ENCODE measurements at regions not wholly inside any gene's neighbourhood (a gene's known extent, or its start where the extent isn't known, plus 50 kb on each side); places are given as distances from the start of the nearest gene placed in this dataset.

DNA sequence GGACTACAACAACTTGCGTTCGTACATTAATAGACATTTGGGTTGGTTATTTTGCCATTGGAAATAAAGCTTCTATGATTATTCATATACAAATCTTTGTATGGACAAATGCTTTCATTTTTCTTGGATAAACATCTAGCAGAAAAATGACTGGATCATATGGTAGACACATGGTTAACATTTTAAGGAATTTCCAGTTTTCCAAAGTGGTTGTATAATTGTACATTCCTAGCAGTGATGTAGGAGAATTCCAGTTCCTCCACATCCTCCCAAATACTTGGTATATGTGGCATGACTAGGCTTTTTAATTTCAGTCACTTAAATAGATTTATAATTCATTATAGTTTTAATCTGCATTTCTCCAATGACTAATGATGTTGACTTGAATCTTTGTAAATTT lies 246.2 kb upstream of the NCAM1 start:
- H3K9me3 ChIP-seq (ENCODE audit: control insufficient read depth, insufficient read depth, low read length), result no peaks in the 10 kb centered on the region
- H3K4me1 Mint-ChIP-seq, result no peaks in the 10 kb centered on the region
- ATAC-seq, result no peak
- peaks cover 11% of the 10 kb centered on the region for H3K27me3 ChIP-seq (ENCODE audit: control insufficient read depth, insufficient read depth, low read length)
- H3K27me3 Mint-ChIP-seq (ENCODE audit: low read depth in 2 of 2), result peaks cover 28 to 71% of the 10 kb centered on the region in 2 donors
- H3K4me1 ChIP-seq (ENCODE audit: control insufficient read depth, insufficient read depth, low read length), result no peaks in the 10 kb centered on the region
- H3K36me3 Mint-ChIP-seq, result no peaks in the 10 kb centered on the region
- H3K9me3 Mint-ChIP-seq, result no peaks in the 10 kb centered on the region
- WGBS (ENCODE audit: insufficient coverage), result no CpG with 5 or more reads among the region's 2 CpGs
- intact Hi-C loops (cut with micrococcal nuclease), result no loop called here
- no peak overlapping the region for H3K27ac ChIP-seq (ENCODE audit: low read length)
- no peak overlapping the region for H3K4me3 ChIP-seq (ENCODE audit: low read length)
- no peak overlapping the region for H3K4me3 Mint-ChIP-seq
- no peak for DNase-seq
- no peaks in the 10 kb centered on the region for H3K36me3 ChIP-seq (ENCODE audit: control insufficient read depth, insufficient read depth, low read length)
- H3K27ac Mint-ChIP-seq, result no peak overlapping the region
- TF ChIP-seq, protein P1, sequence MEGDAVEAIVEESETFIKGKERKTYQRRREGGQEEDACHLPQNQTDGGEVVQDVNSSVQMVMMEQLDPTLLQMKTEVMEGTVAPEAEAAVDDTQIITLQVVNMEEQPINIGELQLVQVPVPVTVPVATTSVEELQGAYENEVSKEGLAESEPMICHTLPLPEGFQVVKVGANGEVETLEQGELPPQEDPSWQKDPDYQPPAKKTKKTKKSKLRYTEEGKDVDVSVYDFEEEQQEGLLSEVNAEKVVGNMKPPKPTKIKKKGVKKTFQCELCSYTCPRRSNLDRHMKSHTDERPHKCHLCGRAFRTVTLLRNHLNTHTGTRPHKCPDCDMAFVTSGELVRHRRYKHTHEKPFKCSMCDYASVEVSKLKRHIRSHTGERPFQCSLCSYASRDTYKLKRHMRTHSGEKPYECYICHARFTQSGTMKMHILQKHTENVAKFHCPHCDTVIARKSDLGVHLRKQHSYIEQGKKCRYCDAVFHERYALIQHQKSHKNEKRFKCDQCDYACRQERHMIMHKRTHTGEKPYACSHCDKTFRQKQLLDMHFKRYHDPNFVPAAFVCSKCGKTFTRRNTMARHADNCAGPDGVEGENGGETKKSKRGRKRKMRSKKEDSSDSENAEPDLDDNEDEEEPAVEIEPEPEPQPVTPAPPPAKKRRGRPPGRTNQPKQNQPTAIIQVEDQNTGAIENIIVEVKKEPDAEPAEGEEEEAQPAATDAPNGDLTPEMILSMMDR (IDR thresholded peaks at IDR 0.05), result no peak

GRCh38 chr11:112718483-112718882 lies 242.7 kb upstream of the NCAM1 start:
- Histone ChIP-seq H3K4me1 (ENCODE audit: control insufficient read depth, insufficient read depth, low read length) (no peaks in the 10 kb centered on the region), H3K9me3 (ENCODE audit: control insufficient read depth, insufficient read depth, low read length) (no peaks in the 10 kb centered on the region), H3K27ac (ENCODE audit: low read length) (no peak overlapping the region), H3K4me3 (ENCODE audit: low read length) (no peak overlapping the region), H3K27me3 (ENCODE audit: control insufficient read depth, insufficient read depth, low read length) (peaks cover 3% of the 10 kb centered on the region), H3K36me3 (ENCODE audit: control insufficient read depth, insufficient read depth, low read length) (no peaks in the 10 kb centered on the region)
- intact Hi-C loops (cut with micrococcal nuclease), result no loop called here
- TF ChIP-seq, protein P1 (IDR thresholded peaks at IDR 0.05), result no peak
- Mint-ChIP-seq H3K9me3 (no peaks in the 10 kb centered on the region), H3K27me3 (ENCODE audit: low read depth in 2 of 2) (peaks cover 30 to 58% of the 10 kb centered on the region in 2 donors), H3K4me1 (no peaks in the 10 kb centered on the region), H3K36me3 (no peaks in the 10 kb centered on the region), H3K27ac (no peak overlapping the region), H3K4me3 (no peak overlapping the region)
- DNase-seq (no peak), ATAC-seq (no peak)
- 37% methylated on average over 1 of the region's 1 CpG for WGBS (ENCODE audit: insufficient coverage)

GRCh38 chr11:112719736-112720525 lies 241.3 kb upstream of the NCAM1 start:
- no peaks in the 10 kb centered on the region for H3K27me3 ChIP-seq (ENCODE audit: control insufficient read depth, insufficient read depth, low read length)
- WGBS (ENCODE audit: insufficient coverage), result 91% methylated on average over 11 of the region's 11 CpGs
- ATAC-seq, result no peak
- H3K4me3 ChIP-seq (ENCODE audit: low read length), result no peak overlapping the region
- no peak overlapping the region for H3K27ac Mint-ChIP-seq
- TF ChIP-seq, protein P1 (IDR thresholded peaks at IDR 0.05), result no peak
- H3K27ac ChIP-seq (ENCODE audit: low read length), result no peak overlapping the region
- no peaks in the 10 kb centered on the region for H3K9me3 ChIP-seq (ENCODE audit: control insufficient read depth, insufficient read depth, low read length)
- H3K4me3 Mint-ChIP-seq, result no peak overlapping the region
- intact Hi-C loops (cut with micrococcal nuclease), result no loop called here
- H3K36me3 ChIP-seq (ENCODE audit: control insufficient read depth, insufficient read depth, low read length), result no peaks in the 10 kb centered on the region
- no peak for DNase-seq
- H3K36me3 Mint-ChIP-seq, result no peaks in the 10 kb centered on the region
- no peaks in the 10 kb centered on the region for H3K4me1 ChIP-seq (ENCODE audit: control insufficient read depth, insufficient read depth, low read length)
- peaks cover 31 to 52% of the 10 kb centered on the region in 2 donors for H3K27me3 Mint-ChIP-seq (ENCODE audit: low read depth in 2 of 2)
- H3K4me1 Mint-ChIP-seq, result no peaks in the 10 kb centered on the region
- H3K9me3 Mint-ChIP-seq, result no peaks in the 10 kb centered on the region

DNA sequence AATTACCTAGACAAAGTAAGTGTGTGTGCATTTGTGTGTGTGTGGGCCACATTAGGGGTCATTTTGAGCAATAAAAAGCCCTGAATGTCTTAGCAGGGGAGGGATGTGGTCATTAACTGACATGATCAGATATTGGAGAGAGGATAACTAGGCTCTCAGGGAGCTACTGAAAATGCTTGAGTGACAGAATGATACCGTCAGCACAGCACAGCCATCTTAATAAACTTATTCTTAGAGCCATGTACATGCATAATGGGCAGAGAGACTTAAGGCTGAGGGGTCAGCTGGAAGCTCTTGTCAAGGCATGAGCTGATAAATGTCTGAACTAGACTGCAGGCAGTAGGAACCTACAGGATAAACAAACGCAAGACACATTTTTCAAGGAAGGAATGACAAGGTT lies 239.1 kb upstream of the NCAM1 start:
- no peaks in the 10 kb centered on the region for H3K4me1 Mint-ChIP-seq

More for the DNA sequence above, 239.1 kb upstream of the NCAM1 start:
- Mint-ChIP-seq H3K27me3 (ENCODE audit: low read depth in 2 of 2) (peaks cover 35 to 45% of the 10 kb centered on the region in 2 donors), H3K27ac (no peak overlapping the region), H3K4me3 (no peak overlapping the region), H3K36me3 (no peaks in the 10 kb centered on the region), H3K9me3 (no peaks in the 10 kb centered on the region)
- H3K36me3 ChIP-seq (ENCODE audit: control insufficient read depth, insufficient read depth, low read length), result no peaks in the 10 kb centered on the region
- no peak overlapping the region for H3K27ac ChIP-seq (ENCODE audit: low read length)
- TF ChIP-seq, protein P1 (IDR thresholded peaks at IDR 0.05), result no peak
- no peak overlapping the region for H3K4me3 ChIP-seq (ENCODE audit: low read length)
- no peak for ATAC-seq
- no peak for DNase-seq
- intact Hi-C loops (cut with micrococcal nuclease), result no loop called here
- H3K9me3 ChIP-seq (ENCODE audit: control insufficient read depth, insufficient read depth, low read length), result no peaks in the 10 kb centered on the region
- WGBS (ENCODE audit: insufficient coverage), result 78% methylated on average over 2 of the region's 2 CpGs
- H3K4me1 ChIP-seq (ENCODE audit: control insufficient read depth, insufficient read depth, low read length), result no peaks in the 10 kb centered on the region
- no peaks in the 10 kb centered on the region for H3K27me3 ChIP-seq (ENCODE audit: control insufficient read depth, insufficient read depth, low read length)

Measured in natural killer cell (primary cell).